Heart left ventricle (tissue), 13 donors: ENCODE measurements at regions not wholly inside any gene's neighbourhood (a gene's known extent, or its start where the extent isn't known, plus 50 kb on each side); places are given as distances from the start of the nearest gene placed in this dataset.

Source experiments
- POLR2A ChIP-seq, 2 donors: fragments of 450-650 bp; IDR thresholded peaks; one replicate each; pipeline ENCODE4 v1.6.1; 2017; ENCODE audit warnings: antibody characterized with exemption in 2 of 2, mild to moderate bottlenecking in 2 of 2, moderate library complexity in 2 of 2
- TF ChIP-seq, protein P1 (sequence below), 12 donors: fragments of 200-600 bp; sonication (generic) in 4 of 12; IDR thresholded peaks; one replicate each; pipeline versions ENCODE4 v1.5.0 to v1.8.0; 2018 to 2022; ENCODE audit warnings: antibody characterized with exemption in 12 of 12, mild to moderate bottlenecking in 5 of 12
- donor health status: ischemic (EF 13 %, LVEDD 7.1; RV severe dilation, severe dysfunction).
- donor health status: DM: no; HTN: yes; CAD: no.
- donor health status: DM: no; HTN: no; CAD: no.
- donor health status: ischemic (EF 25% LVEDD 6.9; RV normal size, moderate dysfunction).
- donor health status: ischemic (EF 25% LVEDD 5.7; RV mildly dilated, moderate dysfunction).
- donor health status: ischemic (EF 35%, LVEDD 5.7; RV mildly dilated, moderate dysfunction).
- donor health status: nonischemic (EF 11% LVEDD 7.7; RV severe dilation, severe dysfunction).
- donor health status: DM: yes; HTN: yes; CAD: no.
- donor health status: PGD.
- donor health status: ischemic (EF 29% LVEDD 5.4; RV normal size, mild dysfunction).
- donor health status: nonischemic (EF 23%, LVEDD 6.1; RV moderate dilation, normal function).

- TF ChIP-seq, protein P1, sequence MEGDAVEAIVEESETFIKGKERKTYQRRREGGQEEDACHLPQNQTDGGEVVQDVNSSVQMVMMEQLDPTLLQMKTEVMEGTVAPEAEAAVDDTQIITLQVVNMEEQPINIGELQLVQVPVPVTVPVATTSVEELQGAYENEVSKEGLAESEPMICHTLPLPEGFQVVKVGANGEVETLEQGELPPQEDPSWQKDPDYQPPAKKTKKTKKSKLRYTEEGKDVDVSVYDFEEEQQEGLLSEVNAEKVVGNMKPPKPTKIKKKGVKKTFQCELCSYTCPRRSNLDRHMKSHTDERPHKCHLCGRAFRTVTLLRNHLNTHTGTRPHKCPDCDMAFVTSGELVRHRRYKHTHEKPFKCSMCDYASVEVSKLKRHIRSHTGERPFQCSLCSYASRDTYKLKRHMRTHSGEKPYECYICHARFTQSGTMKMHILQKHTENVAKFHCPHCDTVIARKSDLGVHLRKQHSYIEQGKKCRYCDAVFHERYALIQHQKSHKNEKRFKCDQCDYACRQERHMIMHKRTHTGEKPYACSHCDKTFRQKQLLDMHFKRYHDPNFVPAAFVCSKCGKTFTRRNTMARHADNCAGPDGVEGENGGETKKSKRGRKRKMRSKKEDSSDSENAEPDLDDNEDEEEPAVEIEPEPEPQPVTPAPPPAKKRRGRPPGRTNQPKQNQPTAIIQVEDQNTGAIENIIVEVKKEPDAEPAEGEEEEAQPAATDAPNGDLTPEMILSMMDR (IDR thresholded peaks at IDR 0.05): no peak
- no peak for TF ChIP-seq POLR2A (IDR thresholded peaks at IDR 0.05)
Observed at GRCh38 chr4:35884714-35885480, 359.4 kb downstream of the ARAP2 start.
